ENCODE measurements at regions not wholly inside any gene's neighbourhood (a gene's known extent, or its start where the extent isn't known, plus 50 kb on each side); places are given as distances from the start of the nearest gene placed in this dataset.

DNA sequence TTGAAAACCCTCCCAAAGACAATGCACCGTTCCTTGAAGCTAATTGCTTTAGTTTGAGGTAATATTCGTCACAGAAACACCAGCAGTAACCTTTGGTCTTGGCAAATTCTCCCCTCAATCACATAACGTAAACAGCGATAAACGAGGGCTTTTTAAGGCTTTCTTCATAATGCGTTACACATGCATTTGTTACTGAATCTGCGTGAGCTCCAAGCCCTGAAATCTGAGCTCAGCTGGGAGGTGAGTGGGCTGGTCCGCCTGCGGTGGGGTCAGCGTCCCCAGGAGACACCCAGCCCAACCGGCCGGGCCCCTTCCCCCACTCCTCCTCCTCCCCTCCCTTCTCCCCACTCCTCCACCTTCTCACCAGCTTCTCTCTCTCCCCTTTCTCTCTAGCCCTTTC, 91.1 kb downstream of the BARX1 start:
- no peaks in the 10 kb centered on the region for H3K36me3 ChIP-seq
- H3K4me3 ChIP-seq = no peak overlapping the region
- DNase-seq = no peak
- TF ChIP-seq POLR2A (IDR thresholded peaks at IDR 0.05) = no peak
- no peak for TF ChIP-seq EP300 (IDR thresholded peaks at IDR 0.05)
- TF ChIP-seq POLR2AphosphoS5 (IDR thresholded peaks at IDR 0.05) = no peak
- TF ChIP-seq, protein P1, sequence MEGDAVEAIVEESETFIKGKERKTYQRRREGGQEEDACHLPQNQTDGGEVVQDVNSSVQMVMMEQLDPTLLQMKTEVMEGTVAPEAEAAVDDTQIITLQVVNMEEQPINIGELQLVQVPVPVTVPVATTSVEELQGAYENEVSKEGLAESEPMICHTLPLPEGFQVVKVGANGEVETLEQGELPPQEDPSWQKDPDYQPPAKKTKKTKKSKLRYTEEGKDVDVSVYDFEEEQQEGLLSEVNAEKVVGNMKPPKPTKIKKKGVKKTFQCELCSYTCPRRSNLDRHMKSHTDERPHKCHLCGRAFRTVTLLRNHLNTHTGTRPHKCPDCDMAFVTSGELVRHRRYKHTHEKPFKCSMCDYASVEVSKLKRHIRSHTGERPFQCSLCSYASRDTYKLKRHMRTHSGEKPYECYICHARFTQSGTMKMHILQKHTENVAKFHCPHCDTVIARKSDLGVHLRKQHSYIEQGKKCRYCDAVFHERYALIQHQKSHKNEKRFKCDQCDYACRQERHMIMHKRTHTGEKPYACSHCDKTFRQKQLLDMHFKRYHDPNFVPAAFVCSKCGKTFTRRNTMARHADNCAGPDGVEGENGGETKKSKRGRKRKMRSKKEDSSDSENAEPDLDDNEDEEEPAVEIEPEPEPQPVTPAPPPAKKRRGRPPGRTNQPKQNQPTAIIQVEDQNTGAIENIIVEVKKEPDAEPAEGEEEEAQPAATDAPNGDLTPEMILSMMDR (IDR thresholded peaks at IDR 0.05) = no peak
- H3K27ac ChIP-seq = no peak overlapping the region
- 10 to 34% methylated on average over 12 of the region's 12 CpGs for WGBS, 2 donors
- H3K4me1 ChIP-seq = peaks cover 0 to 5% (median 0%) of the 10 kb centered on the region in 4 donors
- peaks cover 6 to 39% (median 28%) of the 10 kb centered on the region in 3 donors for H3K27me3 ChIP-seq
- H3K9me3 ChIP-seq = no peaks in the 10 kb centered on the region
- intact Hi-C loops (cut with DNase I) = no loop called here

DNA sequence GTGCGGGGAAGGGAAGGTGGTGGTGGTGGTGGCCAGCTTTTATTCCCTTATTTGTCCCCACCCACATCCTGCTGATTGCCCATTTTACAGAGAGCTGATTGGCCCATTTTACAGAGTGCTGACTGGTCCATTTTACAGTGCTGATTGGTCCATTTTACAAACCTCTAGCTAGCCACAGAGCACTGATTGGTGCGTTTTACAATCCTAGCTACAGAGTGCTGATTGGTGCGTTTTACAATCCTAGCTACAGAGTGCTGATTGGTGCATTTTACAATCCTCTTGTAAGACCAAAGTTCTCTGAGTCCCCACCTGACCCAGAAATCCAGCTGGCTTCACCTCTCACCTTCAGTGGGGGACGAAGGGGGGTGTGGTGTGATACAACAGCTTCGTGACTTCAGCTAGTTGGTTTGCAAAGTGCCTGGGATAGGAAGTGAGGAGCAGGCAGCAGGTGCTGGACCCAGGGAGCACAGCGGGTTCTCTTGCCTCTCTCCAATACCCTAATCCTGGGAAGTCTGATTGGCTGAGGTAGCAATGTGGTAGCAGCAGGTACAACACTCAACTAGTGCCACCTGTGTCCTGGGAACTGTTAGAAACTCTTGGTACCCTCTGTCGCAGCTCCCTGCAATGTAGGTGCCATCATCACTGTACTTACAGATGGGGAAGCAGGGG, 92.1 kb downstream of the BARX1 start:
- intact Hi-C loops (cut with DNase I) = no loop called here
- 90 to 94% methylated on average over 6 of the region's 7 CpGs for WGBS, 2 donors
- H3K27me3 ChIP-seq = peaks cover 6 to 45% (median 28%) of the 10 kb centered on the region in 3 donors
- H3K4me1 ChIP-seq = peaks cover 0 to 5% (median 0%) of the 10 kb centered on the region in 4 donors
- DNase-seq = no peak
- TF ChIP-seq, protein P1 (IDR thresholded peaks at IDR 0.05) = no peak
- H3K36me3 ChIP-seq = no peaks in the 10 kb centered on the region
- H3K27ac ChIP-seq = no peak overlapping the region
- no peaks in the 10 kb centered on the region for H3K9me3 ChIP-seq
- H3K4me3 ChIP-seq = no peak overlapping the region

DNA sequence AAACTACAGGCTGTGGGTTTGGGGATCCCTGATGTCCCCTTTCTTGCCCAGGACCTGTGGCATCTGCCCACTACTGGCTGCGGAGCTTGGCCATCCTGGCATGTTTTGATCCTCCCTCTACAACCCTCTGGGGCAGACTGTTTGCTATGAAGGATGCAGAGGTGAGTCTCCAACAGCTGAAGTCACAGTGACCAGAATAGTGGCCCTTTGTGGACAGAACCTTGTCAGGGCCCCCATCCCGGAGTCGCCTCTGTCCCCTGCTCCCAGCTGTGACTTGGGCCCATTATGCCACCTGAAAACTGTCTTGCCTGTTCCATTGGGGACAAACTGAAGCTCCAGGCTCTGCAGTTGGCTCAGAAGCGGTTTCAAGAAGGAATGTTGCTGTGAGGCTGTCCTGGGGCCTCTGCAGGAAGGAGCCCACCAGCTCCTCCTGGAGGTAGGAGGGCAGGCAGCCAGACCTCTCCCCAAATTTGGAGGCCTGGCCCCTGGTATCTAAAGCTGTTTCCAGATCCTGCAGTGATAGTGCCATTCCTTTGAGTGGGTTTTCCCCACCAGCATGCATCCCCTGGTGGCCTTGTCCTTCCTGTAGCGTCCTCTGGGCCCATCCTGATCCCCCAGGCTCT, 93.3 kb downstream of the BARX1 start:
- Histone ChIP-seq H3K27ac (no peak overlapping the region), H3K27me3 (peaks cover 6 to 45% (median 28%) of the 10 kb centered on the region in 3 donors), H3K36me3 (no peaks in the 10 kb centered on the region), H3K9me3 (no peaks in the 10 kb centered on the region), H3K4me1 (peaks cover 0 to 5% (median 0%) of the 10 kb centered on the region in 4 donors), H3K4me3 (no peak overlapping the region)
- DNase-seq = no peak
- no peak for TF ChIP-seq EP300 (IDR thresholded peaks at IDR 0.05)
- TF ChIP-seq POLR2AphosphoS5 (IDR thresholded peaks at IDR 0.05) = no peak
- TF ChIP-seq POLR2A (IDR thresholded peaks at IDR 0.05) = no peak
- TF ChIP-seq, protein P1 (IDR thresholded peaks at IDR 0.05) = no peak
- intact Hi-C loops (cut with DNase I) = no loop called here
- 89 to 92% methylated on average over 5 of the region's 5 CpGs for WGBS, 2 donors

DNA sequence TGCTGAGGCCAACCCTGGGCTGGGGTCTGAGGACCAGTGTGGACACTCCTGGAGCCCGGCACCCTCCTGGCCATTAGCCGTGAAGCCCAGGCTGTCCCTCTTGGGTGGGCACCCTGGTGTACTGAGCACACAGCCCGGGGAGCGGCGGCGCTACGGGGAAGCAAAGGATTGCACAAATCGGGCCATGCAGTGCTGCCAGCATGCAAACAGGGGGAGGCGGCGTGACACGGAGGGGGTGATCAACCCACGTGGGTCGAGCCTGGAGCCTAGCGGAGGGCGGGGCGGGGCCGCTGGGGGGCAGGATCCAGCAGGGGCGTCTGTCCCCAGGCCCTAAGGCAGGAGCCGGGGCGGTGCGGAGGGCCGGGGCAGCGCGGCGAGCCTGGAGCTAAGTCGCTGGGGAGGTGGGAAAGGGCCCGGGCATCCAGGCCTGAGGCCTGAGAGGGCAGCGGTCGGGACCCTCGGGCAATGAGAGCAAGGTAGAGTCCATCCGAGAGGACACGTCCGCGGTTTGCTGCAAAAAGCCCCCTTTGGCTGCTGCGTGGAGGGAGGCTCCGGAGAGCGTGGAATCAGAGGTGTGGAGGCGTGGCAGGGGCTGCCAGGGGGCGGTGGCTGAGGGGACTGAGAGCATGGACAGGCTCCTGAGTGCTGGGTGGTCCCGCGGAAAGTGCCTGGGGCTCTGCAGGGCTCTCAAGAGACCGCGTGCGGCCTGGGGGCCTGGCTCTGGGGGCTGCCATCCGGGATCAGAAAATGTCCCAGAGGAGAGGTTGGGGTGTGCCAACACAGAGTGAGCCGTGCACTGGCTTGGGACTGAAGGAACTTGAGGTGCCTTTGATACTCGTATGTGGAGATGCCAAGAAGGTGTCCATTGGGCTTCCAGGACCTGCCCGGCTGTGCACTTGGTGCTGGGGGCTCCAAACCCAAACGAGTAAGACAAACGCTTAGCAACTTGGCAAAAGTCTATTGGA, 94.2 kb downstream of the BARX1 start:
- Histone ChIP-seq H3K9me3 (no peaks in the 10 kb centered on the region), H3K36me3 (no peaks in the 10 kb centered on the region), H3K4me3 (no peak overlapping the region), H3K27ac (no peak overlapping the region), H3K4me1 (peaks cover 0 to 5% (median 0%) of the 10 kb centered on the region in 4 donors), H3K27me3 (peaks cover 6 to 45% (median 28%) of the 10 kb centered on the region in 3 donors)
- DNase-seq = no peak
- TF ChIP-seq, protein P1 (IDR thresholded peaks at IDR 0.05) = no peak
- TF ChIP-seq POLR2A (IDR thresholded peaks at IDR 0.05) = no peak
- TF ChIP-seq POLR2AphosphoS5 (IDR thresholded peaks at IDR 0.05) = no peak
- no peak for TF ChIP-seq EP300 (IDR thresholded peaks at IDR 0.05)
- intact Hi-C loops (cut with DNase I) = no loop called here
- 15 to 32% methylated on average over 50 of the region's 50 CpGs for WGBS, 2 donors
